Erythroblast (primary cell): ENCODE measurements at regions not wholly inside any gene's neighbourhood (a gene's known extent, or its start where the extent isn't known, plus 50 kb on each side); places are given as distances from the start of the nearest gene placed in this dataset.

Source experiments
- GATA1 ChIP-seq: IDR thresholded peaks from 2 replicates; pipeline ENCODE4 v1.6.1; 2011; ENCODE audit warnings: low read depth, mild to moderate bottlenecking, control low read depth, low read length, moderate library complexity
- POLR2A ChIP-seq: IDR thresholded peaks from 2 replicates; pipeline ENCODE4 v1.6.1; 2011; ENCODE audit warnings: mild to moderate bottlenecking, low read length

- TF ChIP-seq POLR2A (no peak), GATA1 (no peak)
Observed at GRCh38 chr10:62978482-62978881, 154.6 kb upstream of the NRBF2 start.
